AG09319 (cell line): ENCODE measurements at regions not wholly inside any gene's neighbourhood (a gene's known extent, or its start where the extent isn't known, plus 50 kb on each side); places are given as distances from the start of the nearest gene placed in this dataset.

ENCODE experiments used
- DNase-seq: peaks from one replicate; pipeline ENCODE4 v3.0.0-alpha.2; 2010; ENCODE audit warnings: low read depth; ENCODE audit errors: extremely low read depth
- TF ChIP-seq, protein P1 (sequence below): IDR thresholded peaks from 2 replicates; pipeline ENCODE4 v1.5.1; 2011; ENCODE audit warnings: low read depth, mild to moderate bottlenecking, inconsistent platforms, low read length, moderate library complexity

DNA sequence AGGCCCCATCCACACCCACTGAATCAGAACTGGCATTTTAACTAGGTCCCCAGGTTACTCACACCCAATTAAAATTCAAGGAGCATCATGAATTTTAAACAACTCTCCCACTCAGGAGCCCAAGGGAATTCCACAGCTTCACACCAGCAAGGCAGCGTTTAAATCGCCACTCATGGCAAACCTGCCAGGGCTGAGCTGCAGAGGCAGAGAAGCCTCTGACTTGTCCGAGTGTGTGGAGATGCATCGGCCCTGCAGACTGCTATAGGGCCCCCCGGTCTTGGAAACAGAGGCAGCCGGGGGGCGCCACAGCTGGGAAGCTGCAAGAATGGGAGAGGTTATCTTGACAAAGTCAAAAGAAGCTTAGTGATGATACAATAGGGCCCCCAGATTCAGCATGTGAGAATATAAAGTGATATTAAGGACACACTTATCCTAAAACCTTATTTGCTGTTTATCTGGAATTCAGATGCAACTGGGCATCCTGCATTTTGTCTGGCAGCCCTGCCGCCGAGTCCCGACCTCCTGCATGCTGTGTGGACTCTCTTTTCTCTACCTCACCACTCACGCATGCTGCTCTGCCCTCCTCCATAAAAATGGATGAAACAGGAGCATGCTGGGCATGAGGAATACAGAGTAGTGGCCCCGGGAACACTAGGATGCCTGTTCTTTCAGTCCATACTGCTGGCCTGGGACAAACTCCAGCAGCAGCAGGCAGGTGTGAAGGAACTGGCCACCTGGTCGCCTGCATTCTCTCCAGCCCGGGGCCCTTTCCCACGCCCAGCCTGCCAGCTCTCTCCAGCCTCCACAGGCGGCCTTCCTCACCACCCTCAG is 126.1 kb downstream of the PXDC1 start:
- TF ChIP-seq, protein P1, sequence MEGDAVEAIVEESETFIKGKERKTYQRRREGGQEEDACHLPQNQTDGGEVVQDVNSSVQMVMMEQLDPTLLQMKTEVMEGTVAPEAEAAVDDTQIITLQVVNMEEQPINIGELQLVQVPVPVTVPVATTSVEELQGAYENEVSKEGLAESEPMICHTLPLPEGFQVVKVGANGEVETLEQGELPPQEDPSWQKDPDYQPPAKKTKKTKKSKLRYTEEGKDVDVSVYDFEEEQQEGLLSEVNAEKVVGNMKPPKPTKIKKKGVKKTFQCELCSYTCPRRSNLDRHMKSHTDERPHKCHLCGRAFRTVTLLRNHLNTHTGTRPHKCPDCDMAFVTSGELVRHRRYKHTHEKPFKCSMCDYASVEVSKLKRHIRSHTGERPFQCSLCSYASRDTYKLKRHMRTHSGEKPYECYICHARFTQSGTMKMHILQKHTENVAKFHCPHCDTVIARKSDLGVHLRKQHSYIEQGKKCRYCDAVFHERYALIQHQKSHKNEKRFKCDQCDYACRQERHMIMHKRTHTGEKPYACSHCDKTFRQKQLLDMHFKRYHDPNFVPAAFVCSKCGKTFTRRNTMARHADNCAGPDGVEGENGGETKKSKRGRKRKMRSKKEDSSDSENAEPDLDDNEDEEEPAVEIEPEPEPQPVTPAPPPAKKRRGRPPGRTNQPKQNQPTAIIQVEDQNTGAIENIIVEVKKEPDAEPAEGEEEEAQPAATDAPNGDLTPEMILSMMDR, result no peak
- no peak for DNase-seq

DNA sequence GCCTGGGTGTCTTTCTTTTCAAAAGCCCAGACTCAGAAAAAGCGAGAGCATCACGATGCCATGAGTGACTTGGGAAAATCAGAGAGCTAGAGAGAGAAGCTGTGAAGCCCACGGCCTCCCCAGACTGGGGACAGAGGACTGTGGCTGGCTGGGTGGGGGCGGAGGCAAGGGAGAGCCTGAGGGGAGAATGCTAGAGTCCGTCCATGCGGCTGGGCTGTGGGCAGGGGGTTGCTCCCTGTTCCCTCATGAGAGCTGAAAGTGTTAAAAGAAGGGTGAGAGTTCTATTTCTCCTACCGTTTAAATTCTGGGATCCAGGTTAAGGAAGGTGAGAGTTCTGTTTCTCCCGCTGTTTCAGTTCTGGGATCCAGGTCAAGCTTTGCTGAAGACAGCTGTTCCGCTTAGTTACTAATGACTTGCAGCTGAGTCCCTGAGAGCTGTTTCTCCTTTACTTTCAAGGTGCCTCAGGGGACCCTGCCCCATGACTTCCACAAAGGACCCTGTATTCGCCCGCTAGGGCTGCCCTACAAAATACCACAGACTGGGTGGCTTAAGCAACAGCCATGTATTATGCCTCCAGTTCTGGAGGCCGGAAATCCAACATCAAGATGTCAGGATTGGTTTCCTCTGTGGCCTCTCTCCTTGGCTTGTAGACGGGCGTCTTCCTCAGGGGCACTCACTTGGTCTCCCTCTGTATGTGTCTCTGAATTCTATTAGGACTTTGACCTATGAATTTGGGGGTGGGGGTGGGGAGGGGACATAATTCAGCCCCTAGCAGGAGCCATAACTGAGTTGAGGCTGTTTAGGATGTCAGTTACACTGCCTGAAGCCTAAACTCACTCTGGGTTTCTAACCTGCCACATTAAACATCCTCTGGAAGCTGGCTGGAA is 127.0 kb downstream of the PXDC1 start:
- DNase-seq, result no peak
- TF ChIP-seq, protein P1, result no peak

DNA sequence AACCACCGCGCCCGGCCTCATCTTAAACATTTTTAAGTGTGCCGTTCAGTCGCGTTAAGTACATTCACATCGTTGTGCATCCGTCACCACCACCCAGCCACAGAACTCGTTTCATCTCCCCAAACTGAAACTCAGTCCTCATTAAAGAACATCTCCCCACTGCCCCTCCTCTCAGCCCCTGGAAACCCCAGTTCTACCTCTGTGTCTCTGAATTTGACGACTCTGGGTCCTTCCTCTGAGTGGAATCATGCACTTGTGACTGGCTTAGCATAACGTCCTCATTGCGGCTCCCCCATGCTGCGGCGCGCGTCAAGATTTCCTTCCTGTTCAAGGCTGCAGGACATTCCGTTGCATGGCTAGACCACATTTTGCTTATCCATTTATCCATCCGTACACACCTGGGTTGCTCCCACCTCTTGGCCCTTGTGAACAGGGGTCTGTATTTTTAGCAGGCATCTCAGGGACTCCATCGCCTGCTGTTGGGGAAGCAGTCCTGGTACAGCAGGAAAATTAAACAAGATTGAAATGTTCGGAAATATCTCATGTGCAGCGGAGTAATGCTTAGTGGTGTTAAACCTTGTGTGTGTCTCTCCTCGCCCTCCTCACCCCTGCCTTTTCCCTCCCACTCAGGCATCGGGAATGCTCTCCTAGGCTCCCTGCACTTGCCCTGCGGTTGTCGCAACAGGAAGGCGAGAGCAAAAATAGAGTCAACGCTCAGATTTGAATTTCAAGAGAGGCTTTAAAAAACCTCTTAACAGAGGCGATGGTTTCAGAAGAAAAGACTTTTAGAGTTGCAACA is 127.9 kb downstream of the PXDC1 start:
- no peak for DNase-seq
- TF ChIP-seq, protein P1, result no peak

DNA sequence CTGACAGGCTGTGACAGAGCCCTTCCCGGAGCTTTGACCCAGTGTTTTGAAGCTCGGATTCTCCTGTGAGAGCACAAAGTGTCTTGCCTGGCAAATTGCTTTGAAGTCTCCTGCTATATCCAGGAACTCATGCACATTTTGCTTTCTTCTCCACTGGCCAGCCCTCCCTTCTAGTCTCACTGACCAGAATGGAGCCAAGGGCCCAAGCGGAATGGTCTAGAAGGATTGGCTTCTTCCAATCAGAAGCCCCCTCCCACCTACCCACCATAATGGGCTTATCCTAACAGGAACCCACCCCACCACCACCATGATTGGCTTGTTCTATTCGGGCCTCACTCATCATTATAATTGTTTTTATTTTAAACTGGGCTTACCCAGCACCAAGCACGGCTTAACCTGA is 130.1 kb downstream of the PXDC1 start:
- TF ChIP-seq, protein P1, result no peak
- DNase-seq, result no peak

DNA sequence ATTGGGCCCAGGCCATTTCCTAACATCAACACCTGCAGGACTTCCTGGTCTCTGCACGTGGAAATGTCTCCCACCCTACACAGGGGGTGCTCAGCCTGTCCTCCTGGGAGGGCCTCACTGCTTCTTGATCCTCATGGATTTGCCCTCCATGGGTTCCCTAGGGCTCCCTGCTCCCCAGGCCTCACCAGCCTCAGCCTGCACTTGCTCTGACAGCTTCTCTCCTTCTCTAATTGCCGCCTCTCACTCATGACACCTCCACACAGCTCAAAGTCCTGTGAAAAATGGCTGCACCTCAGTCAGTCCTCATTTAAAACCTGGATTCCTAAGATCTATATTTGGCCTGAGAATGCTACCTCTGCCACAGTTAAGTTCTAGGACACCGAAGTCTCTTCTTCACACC is 130.6 kb downstream of the PXDC1 start:
- TF ChIP-seq, protein P1, result no peak
- no peak for DNase-seq

DNA sequence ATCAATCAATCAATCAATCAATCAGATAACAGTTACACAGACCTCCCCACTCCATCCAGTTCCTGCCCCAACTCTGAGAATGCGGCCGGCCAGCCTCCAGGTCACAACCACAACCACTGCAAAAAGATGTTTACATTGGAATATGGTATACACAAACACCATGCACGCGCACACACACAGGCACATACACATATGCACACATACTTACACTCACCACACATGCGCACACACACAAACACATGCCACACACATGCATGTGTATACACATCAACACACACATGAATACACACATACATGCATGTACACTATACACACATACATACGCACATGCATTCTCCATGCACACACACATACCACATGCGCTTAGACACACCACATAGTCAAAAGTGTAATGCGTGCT is 131.1 kb downstream of the PXDC1 start:
- no peak for DNase-seq
- TF ChIP-seq, protein P1, result no peak
